Pulmonary artery endothelial cell (primary cell): ENCODE measurements at regions not wholly inside any gene's neighbourhood (a gene's known extent, or its start where the extent isn't known, plus 50 kb on each side); places are given as distances from the start of the nearest gene placed in this dataset.
"Not testable (repeated sequence)": the region's sequence is repeated elsewhere in the genome, so short reads cannot be mapped to it uniquely, and the experiment has no call there.

Experiments used
- DNase-seq: peaks from one replicate; pipeline ENCODE4 v3.0.0-alpha.2; 2011; ENCODE audit warnings: low read depth, low spot score

GRCh38 chr10:15430969-15431771, 60.1 kb upstream of the FAM171A1 start:
- DNase-seq: no peak

GRCh38 chr10:15428681-15429080, 57.6 kb upstream of the FAM171A1 start:
- no peak for DNase-seq

- peak; percentile 17 for DNase-seq
These were observed 56.8 kb upstream of the FAM171A1 start for GRCh38 chr10:15427843-15428414.

GRCh38 chr10:15426558-15426957, 55.5 kb upstream of the FAM171A1 start:
- no peak for DNase-seq

- DNase-seq: no peak
These were observed 55.0 kb upstream of the FAM171A1 start for GRCh38 chr10:15426115-15426514.

- DNase-seq: not testable (repeated sequence)
These were observed 50.8 kb upstream of the FAM171A1 start for GRCh38 chr10:15421875-15422274.
